H9 (cell line): ENCODE measurements at regions not wholly inside any gene's neighbourhood (a gene's known extent, or its start where the extent isn't known, plus 50 kb on each side); places are given as distances from the start of the nearest gene placed in this dataset.

ENCODE experiments used
- DNase-seq: peaks from one replicate; pipeline ENCODE4 v3.0.0-alpha.2; 2017
- H2AFZ ChIP-seq: one replicate; pipeline ENCODE4 v1.6.1; 2013; ENCODE audit warnings: mild to moderate bottlenecking, low read length, control low read depth, moderate library complexity
- H2AK5ac ChIP-seq: 2 replicates; pipeline ENCODE4 v1.6.1; 2013; ENCODE audit warnings: low read length, control low read depth, mixed read lengths; ENCODE audit not compliant: insufficient read length
- H2BK120ac ChIP-seq: one replicate; pipeline ENCODE4 v1.6.1; 2013; ENCODE audit warnings: low read depth, mild to moderate bottlenecking, low read length, control low read depth, inconsistent platforms; ENCODE audit not compliant: poor library complexity, severe bottlenecking
- H2BK12ac ChIP-seq: 2 replicates; pipeline ENCODE4 v1.6.1; 2013; ENCODE audit warnings: low read length, control low read depth, mixed read lengths, low read depth; ENCODE audit not compliant: insufficient read length
- H2BK15ac ChIP-seq: 2 replicates; pipeline ENCODE4 v1.6.1; 2013; ENCODE audit warnings: low read depth, low read length, control low read depth
- H2BK20ac ChIP-seq: one replicate; pipeline ENCODE4 v1.6.1; 2013; ENCODE audit warnings: low read depth, mild to moderate bottlenecking, low read length, control low read depth, inconsistent platforms; ENCODE audit not compliant: poor library complexity, severe bottlenecking
- H2BK5ac ChIP-seq: 2 replicates; pipeline ENCODE4 v1.6.1; 2013; ENCODE audit warnings: low read length, control low read depth, mixed read lengths; ENCODE audit not compliant: insufficient read length
- H3K14ac ChIP-seq: 2 replicates; pipeline ENCODE4 v1.6.1; 2013; ENCODE audit warnings: low read length, control low read depth; ENCODE audit not compliant: insufficient read depth
- H3K18ac ChIP-seq: 2 replicates; pipeline ENCODE4 v1.6.1; 2013; ENCODE audit warnings: low read depth, mild to moderate bottlenecking, mixed read lengths, low read length, control low read depth; ENCODE audit not compliant: insufficient read length
- H3K23ac ChIP-seq: 2 replicates; pipeline ENCODE4 v1.6.1; 2013; ENCODE audit warnings: low read length, control low read depth, mixed read lengths, low read depth; ENCODE audit not compliant: insufficient read length
- H3K23me2 ChIP-seq: 2 replicates; pipeline ENCODE4 v1.6.1; 2013; ENCODE audit warnings: low read depth, mild to moderate bottlenecking, mixed read lengths, low read length, control low read depth; ENCODE audit not compliant: insufficient read length, poor library complexity, severe bottlenecking
- H3K27ac ChIP-seq: 2 replicates; pipeline ENCODE4 v1.5.1; 2013; ENCODE audit warnings: low read length, control low read depth, mixed read lengths, low read depth; ENCODE audit not compliant: insufficient read length
- H3K27me3 ChIP-seq: 2 replicates; pipeline ENCODE4 v1.6.1; 2013; ENCODE audit warnings: low read length, control low read depth, inconsistent platforms; ENCODE audit not compliant: insufficient read depth
- H3K4ac ChIP-seq: 2 replicates; pipeline ENCODE4 v1.6.1; 2013; ENCODE audit warnings: low read depth, mild to moderate bottlenecking, control low read depth, inconsistent platforms, low read length, moderate library complexity
- H3K4me1 ChIP-seq: 2 replicates; pipeline ENCODE4 v1.6.1; 2013; ENCODE audit warnings: low read length, control low read depth, inconsistent platforms; ENCODE audit not compliant: insufficient read depth
- H3K4me2 ChIP-seq: 2 replicates; pipeline ENCODE4 v1.6.1; 2013; ENCODE audit warnings: low read length, control low read depth, mixed read lengths; ENCODE audit not compliant: insufficient read length, insufficient read depth
- H3K56ac ChIP-seq: 2 replicates; pipeline ENCODE4 v1.6.1; 2013; ENCODE audit warnings: low read depth, mild to moderate bottlenecking, mixed read lengths, low read length, control low read depth; ENCODE audit not compliant: insufficient read length
- H3K79me1 ChIP-seq: 2 replicates; pipeline ENCODE4 v1.6.1; 2013; ENCODE audit warnings: low read depth, mild to moderate bottlenecking, moderate library complexity, low read length, control low read depth, inconsistent platforms; ENCODE audit not compliant: insufficient read depth, poor library complexity, severe bottlenecking
- H3K79me2 ChIP-seq: 2 replicates; pipeline ENCODE4 v1.6.1; 2013; ENCODE audit warnings: low read length, control low read depth, inconsistent platforms; ENCODE audit not compliant: insufficient read depth
- H3K9ac ChIP-seq: 2 replicates; pipeline ENCODE4 v1.6.1; 2013; ENCODE audit warnings: low read length, control low read depth, mixed read lengths; ENCODE audit not compliant: insufficient read length; ENCODE audit errors: extremely low read depth
- H3K9me3 ChIP-seq: one replicate; pipeline ENCODE4 v1.6.1; 2013; ENCODE audit warnings: low read depth, low read length, inconsistent platforms; ENCODE audit not compliant: control insufficient read depth
- H3T11ph ChIP-seq: one replicate; pipeline ENCODE4 v1.6.1; 2013; ENCODE audit warnings: mild to moderate bottlenecking, low read length, control low read depth, inconsistent platforms
- H4K20me1 ChIP-seq: one replicate; pipeline ENCODE4 v1.6.1; 2013; ENCODE audit not compliant: control insufficient read depth, insufficient read length, insufficient read depth
- H4K5ac ChIP-seq: 2 replicates; pipeline ENCODE4 v1.6.1; 2013; ENCODE audit warnings: low read depth, mild to moderate bottlenecking, mixed read lengths, low read length, control low read depth; ENCODE audit not compliant: insufficient read length
- H4K8ac ChIP-seq: replicated peaks from 2 replicates; pipeline ENCODE4 v1.6.1; 2013; ENCODE audit warnings: low read length, control low read depth, mixed read lengths, low read depth; ENCODE audit not compliant: insufficient read length
- H4K91ac ChIP-seq: 2 replicates; pipeline ENCODE4 v1.6.1; 2013; ENCODE audit warnings: low read depth, mild to moderate bottlenecking, moderate library complexity, mixed read lengths, low read length, control low read depth; ENCODE audit not compliant: insufficient read length
- H3K27ac Mint-ChIP-seq, 3 experiments: 2 replicates in 2 of 3; 3 replicates in 1 of 3; pipeline ENCODE4 v1.8.0; 2020 to 2021; ENCODE audit warnings: mixed read lengths in 3 of 3, mild to moderate bottlenecking in 1 of 3, moderate library complexity in 1 of 3
- H3K27me3 Mint-ChIP-seq: 2 replicates; pipeline ENCODE4 v1.8.0; 2021; ENCODE audit warnings: low read depth, mild to moderate bottlenecking, moderate library complexity, mixed read lengths
- H3K36me3 Mint-ChIP-seq, 3 experiments: 2 replicates in 2 of 3; 3 replicates in 1 of 3; pipeline ENCODE4 v1.8.0; 2020 to 2021; ENCODE audit warnings: low read depth in 3 of 3, mixed read lengths in 3 of 3; ENCODE audit not compliant: insufficient read depth in 1 of 3
- H3K4me1 Mint-ChIP-seq, 2 experiments: 2 replicates each; pipeline ENCODE4 v1.8.0; 2020; ENCODE audit warnings: mixed read lengths in 2 of 2
- H3K4me3 Mint-ChIP-seq, 2 experiments: 2 replicates in 1 of 2; 3 replicates in 1 of 2; pipeline ENCODE4 v1.8.0; 2020 to 2021; ENCODE audit warnings: mild to moderate bottlenecking in 2 of 2, mixed read lengths in 2 of 2, moderate library complexity in 1 of 2
- H3K9me3 Mint-ChIP-seq, 2 experiments: 2 replicates in 1 of 2; 3 replicates in 1 of 2; pipeline ENCODE4 v1.8.0; 2020; ENCODE audit warnings: mild to moderate bottlenecking in 2 of 2, mixed read lengths in 2 of 2, moderate library complexity in 1 of 2
- WGBS: extraction: QIAGEN DNeasy Blood & Tissue Kit; methylation state at CpG from one replicate; pipeline ENCODE4 v1.1.7; 2013; ENCODE audit warnings: missing lambda C conversion rate, low lambda C conversion rate, mixed read lengths; ENCODE audit not compliant: insufficient read length; ENCODE audit errors: extremely low coverage; 5-methylcytosine and 5-hydroxymethylcytosine counted together
- TF ChIP-seq, protein P1 (sequence below): fragments of 200-600 bp; sonication (generic); conservative IDR thresholded peaks from 3 replicates; pipeline ENCODE4 v1.8.0; 2021; ENCODE audit warnings: antibody characterized with exemption, mild to moderate bottlenecking

DNA sequence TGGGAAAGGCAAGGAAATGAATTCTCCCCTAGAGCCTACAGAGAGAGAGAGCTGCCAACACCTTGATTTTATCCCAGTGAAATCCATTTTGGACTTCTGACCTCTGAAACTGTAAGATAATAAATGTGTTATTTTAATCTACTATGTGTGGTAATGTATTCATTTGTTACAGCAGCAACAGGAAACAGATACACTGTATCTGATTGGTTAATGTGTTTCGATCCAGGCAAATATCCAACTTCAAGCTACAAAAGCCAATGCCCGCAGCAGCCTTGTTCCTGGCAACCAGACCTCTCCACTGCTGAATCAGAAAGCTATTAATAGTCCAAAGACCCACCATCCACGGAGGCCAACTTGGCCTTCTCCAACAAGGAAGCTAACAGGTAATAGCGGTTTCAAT, 318.1 kb downstream of the PTTG2 start:
- H3K9ac ChIP-seq, result no peak overlapping the region
- H3K4me1 Mint-ChIP-seq, result peaks cover 21 to 22% of the 10 kb centered on the region in 2 experiments
- H4K20me1 ChIP-seq, result no peaks in the 10 kb centered on the region
- no peak overlapping the region for H3K14ac ChIP-seq
- no peak overlapping the region for H4K5ac ChIP-seq
- no peak overlapping the region for H2BK12ac ChIP-seq
- H3K23ac ChIP-seq, result no peak overlapping the region
- H3K56ac ChIP-seq, result no peak overlapping the region
- no peak overlapping the region for H3K27ac ChIP-seq
- H3K4ac ChIP-seq, result no peak overlapping the region
- no peak overlapping the region for H2AFZ ChIP-seq
- H3K18ac ChIP-seq, result no peak overlapping the region
- no peak overlapping the region for H3T11ph ChIP-seq
- no peaks in the 10 kb centered on the region for H3K23me2 ChIP-seq
- no peak overlapping the region for H3K27ac Mint-ChIP-seq
- H3K27me3 ChIP-seq, result no peaks in the 10 kb centered on the region
- H2BK120ac ChIP-seq, result no peak overlapping the region
- no peaks in the 10 kb centered on the region; the same call in 1 of the 2 replicates for H3K4me1 ChIP-seq
- H4K91ac ChIP-seq, result no peak overlapping the region
- no peak overlapping the region for H4K8ac ChIP-seq
- no peaks in the 10 kb centered on the region for H3K79me1 ChIP-seq
- no peaks in the 10 kb centered on the region; the same call in 1 of the 2 replicates for H3K27me3 Mint-ChIP-seq
- no peak for DNase-seq
- no peak overlapping the region for H3K4me2 ChIP-seq
- no peak overlapping the region for H2BK20ac ChIP-seq
- no peaks in the 10 kb centered on the region for H3K79me2 ChIP-seq
- H2AK5ac ChIP-seq, result no peak overlapping the region
- TF ChIP-seq, protein P1, sequence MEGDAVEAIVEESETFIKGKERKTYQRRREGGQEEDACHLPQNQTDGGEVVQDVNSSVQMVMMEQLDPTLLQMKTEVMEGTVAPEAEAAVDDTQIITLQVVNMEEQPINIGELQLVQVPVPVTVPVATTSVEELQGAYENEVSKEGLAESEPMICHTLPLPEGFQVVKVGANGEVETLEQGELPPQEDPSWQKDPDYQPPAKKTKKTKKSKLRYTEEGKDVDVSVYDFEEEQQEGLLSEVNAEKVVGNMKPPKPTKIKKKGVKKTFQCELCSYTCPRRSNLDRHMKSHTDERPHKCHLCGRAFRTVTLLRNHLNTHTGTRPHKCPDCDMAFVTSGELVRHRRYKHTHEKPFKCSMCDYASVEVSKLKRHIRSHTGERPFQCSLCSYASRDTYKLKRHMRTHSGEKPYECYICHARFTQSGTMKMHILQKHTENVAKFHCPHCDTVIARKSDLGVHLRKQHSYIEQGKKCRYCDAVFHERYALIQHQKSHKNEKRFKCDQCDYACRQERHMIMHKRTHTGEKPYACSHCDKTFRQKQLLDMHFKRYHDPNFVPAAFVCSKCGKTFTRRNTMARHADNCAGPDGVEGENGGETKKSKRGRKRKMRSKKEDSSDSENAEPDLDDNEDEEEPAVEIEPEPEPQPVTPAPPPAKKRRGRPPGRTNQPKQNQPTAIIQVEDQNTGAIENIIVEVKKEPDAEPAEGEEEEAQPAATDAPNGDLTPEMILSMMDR, result no peak
- H3K9me3 ChIP-seq, result no peaks in the 10 kb centered on the region
- no peak overlapping the region for H3K4me3 Mint-ChIP-seq
- peaks cover 12 to 15% of the 10 kb centered on the region in 2 experiments; a peak in 4 of 5 replicates for H3K9me3 Mint-ChIP-seq
- no peak overlapping the region for H2BK15ac ChIP-seq
- H3K36me3 Mint-ChIP-seq, result peaks cover 0 to 16% (median 0%) of the 10 kb centered on the region in 3 experiments; a peak in 3 of 7 replicates
- no peak overlapping the region for H2BK5ac ChIP-seq
- no CpG with 5 or more reads among the region's 4 CpGs for WGBS
